CD4-positive, alpha-beta T cell treated with Interleukin-15 for 1 hour (primary cell): ENCODE measurements at regions not wholly inside any gene's neighbourhood (a gene's known extent, or its start where the extent isn't known, plus 50 kb on each side); places are given as distances from the start of the nearest gene placed in this dataset.
"Not testable (repeated sequence)": the region's sequence is repeated elsewhere in the genome, so short reads cannot be mapped to it uniquely, and the experiment has no call there.

Experiments used
- DNase-seq: peaks from one replicate; pipeline ENCODE4 v3.0.0-alpha.2; 2020

DNA sequence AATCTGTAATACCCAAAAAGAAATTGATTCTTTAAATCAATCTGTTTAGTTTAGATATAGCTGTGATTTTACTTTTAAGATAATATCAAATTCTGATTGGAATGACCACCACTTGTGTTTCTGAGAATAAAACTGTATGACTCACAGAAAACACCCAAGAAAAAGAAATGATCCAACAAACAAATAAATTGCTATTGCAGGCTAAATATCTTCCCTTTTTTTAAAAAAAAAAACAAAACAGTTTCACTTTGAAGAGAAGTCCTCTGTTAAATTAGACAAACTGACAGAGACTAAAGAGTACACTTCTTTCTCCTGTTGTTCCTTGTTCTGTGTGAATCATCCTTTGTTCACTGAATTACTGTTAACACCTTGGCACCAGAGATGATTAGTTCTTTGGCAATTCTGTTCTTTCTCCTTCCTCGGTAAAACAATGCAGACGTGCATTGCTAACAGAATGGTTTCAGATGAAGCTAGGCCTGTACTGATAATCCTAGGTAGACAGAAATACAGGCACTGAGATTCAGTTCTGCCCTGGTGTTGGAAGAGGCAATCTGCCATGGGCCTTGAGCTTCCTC is 895.2 kb upstream of the CITED2 start:
- DNase-seq = no peak

GRCh38 chr6:140264431-140264830 is 890.0 kb upstream of the CITED2 start:
- DNase-seq = no peak

- DNase-seq = not testable (repeated sequence)
Measured at GRCh38 chr6:140258302-140258701, 883.9 kb upstream of the CITED2 start.

DNA sequence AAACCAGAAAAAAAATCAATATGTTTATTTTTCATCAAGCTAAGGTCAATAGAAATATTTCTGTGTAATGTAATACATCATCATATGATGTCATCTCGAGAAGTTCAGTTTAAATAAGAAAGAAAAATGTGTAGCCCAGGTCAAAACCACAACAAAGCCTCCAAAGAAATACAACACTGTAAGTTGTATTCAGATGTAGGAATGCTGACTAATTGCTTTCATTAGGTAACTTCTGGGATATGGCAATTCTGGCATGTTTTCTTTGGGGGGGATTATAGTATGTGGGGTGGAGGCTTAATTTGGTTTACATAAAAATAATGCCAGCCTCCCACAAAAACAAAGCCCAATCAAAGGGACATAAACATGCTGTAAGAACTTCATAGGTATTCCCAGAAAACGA is 881.8 kb upstream of the CITED2 start:
- no peak for DNase-seq

DNA sequence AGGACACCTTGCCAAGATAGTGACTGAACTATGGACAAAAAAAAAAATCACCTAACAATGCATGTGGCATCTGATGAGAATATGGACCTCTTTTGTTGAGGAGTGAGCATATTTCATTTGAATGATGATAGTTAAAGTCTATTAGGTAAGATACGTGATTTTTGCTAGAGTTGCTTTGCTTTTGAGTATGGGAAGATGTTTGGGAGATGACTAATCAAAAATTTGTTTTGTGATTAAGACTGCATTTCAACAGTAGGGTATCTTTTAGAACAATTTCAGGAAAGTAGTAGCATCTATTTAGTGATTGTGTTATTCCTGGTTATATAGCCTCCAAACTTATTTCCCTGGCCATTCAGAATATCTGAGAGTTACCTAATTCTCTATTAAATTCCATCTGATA is 878.6 kb upstream of the CITED2 start:
- no peak for DNase-seq

DNA sequence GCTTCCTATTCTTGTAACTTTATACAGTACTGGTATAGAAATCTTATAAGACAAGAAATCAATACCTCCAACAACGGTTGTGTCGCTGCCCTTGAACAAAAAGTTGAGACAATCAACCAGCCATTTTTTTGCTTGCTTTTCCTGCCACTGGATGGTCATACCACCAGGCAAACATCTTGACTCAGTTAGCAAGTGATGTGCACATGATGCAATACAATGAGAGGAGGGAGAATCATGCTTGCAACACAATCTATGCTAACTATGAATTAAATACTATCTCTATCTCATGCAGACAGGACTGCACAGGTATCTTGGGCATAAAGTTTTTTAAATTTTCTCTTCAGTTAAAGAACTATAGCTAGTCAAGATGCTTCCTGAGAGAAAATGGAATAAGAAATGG is 877.7 kb upstream of the CITED2 start:
- no peak for DNase-seq

- DNase-seq = no peak
Measured at GRCh38 chr6:140245296-140246040, 871.0 kb upstream of the CITED2 start.

GRCh38 chr6:140237251-140237650 is 862.8 kb upstream of the CITED2 start:
- no peak for DNase-seq

DNA sequence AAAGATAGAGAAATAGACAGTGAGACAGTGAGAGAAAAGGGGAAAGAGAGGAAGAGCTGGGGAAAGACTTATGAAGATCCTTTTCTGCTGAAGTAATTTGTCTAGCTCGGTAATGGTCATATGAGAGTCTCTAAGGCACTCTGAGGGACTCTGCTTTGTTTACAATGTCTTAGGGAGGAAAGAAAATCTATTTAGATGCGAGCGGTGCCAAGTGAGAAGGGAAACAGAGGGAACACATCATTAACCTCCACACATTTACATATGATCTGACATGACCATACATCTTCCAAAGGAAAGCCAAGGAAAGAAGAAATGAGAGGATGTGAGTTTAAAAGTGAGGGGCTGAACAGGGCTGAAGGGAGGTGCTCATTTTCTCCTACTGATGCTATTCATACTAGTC is 862.3 kb upstream of the CITED2 start:
- no peak for DNase-seq

GRCh38 chr6:140230282-140230681 is 855.8 kb upstream of the CITED2 start:
- DNase-seq = no peak

GRCh38 chr6:140228491-140228890 is 854.0 kb upstream of the CITED2 start:
- DNase-seq = no peak

- DNase-seq = no peak
Measured at GRCh38 chr6:140226637-140227036, 852.2 kb upstream of the CITED2 start.

- no peak for DNase-seq
Measured at GRCh38 chr6:140225701-140226436, 851.4 kb upstream of the CITED2 start.

DNA sequence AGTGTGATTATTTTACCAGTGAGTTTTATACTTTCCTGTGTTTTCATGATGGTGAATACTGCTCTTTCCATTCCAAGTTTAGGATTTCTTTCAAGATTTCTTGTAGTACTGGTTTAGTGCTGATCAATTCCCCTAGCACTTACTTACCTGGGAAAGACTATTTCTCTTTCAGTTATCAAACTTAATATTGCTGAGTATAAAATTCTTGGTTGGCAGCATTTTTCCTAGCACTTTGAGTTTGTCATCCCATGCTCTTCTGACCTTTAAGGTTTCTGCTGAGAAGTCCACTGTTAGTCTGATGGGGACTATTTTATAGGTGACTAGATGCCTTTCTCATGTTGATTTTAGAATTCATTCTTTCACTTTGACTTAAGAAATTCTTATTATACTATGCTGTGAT is 842.8 kb upstream of the CITED2 start:
- no peak for DNase-seq

DNA sequence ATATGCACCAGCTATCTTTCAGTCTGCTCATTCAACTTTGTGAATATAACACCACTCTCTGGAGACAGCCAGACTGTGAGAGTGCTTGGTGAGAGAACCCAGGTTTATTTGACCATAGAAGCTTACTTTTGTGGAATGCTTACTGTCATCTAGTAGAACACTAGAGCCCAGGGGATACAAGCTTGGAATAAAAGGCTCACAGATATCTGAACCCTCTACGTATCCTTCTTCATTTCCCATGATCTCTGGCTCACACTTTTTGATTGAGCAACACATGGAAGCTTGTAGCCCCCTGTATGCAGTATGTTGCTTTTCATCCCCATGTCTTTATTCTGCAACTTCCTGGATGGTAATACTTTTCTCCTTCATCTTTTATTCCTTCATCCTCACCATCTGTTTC is 835.3 kb upstream of the CITED2 start:
- DNase-seq = no peak

GRCh38 chr6:140208286-140208685 is 833.8 kb upstream of the CITED2 start:
- DNase-seq = no peak

GRCh38 chr6:140205795-140206593 is 831.5 kb upstream of the CITED2 start:
- DNase-seq = no peak

- DNase-seq = no peak
Measured at GRCh38 chr6:140204154-140204553, 829.7 kb upstream of the CITED2 start.

DNA sequence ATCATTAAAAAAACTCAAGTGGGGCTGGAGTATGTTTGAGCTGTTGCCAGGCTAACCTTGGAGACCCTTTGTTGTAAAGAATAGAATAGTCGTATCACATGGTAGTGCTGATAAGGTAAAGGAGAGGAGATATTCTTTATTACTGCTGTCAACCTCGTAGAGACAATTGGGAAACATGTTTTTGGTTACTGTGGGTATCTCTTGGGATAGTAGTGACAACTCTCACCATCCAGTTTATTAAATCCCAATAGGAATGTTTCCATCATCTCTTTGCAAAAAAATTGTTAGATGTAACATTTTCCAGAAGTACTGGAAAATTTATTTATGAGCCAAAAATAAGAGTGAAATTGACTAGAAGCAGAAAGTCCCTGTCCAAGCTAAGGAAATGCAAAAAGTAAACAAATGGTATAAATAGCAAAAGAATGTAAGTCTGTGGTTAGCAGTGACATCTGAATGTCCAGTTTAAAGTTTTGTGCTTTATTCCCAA is 829.3 kb upstream of the CITED2 start:
- no peak for DNase-seq

- DNase-seq = no peak
Measured at GRCh38 chr6:140202964-140203515, 828.6 kb upstream of the CITED2 start.

DNA sequence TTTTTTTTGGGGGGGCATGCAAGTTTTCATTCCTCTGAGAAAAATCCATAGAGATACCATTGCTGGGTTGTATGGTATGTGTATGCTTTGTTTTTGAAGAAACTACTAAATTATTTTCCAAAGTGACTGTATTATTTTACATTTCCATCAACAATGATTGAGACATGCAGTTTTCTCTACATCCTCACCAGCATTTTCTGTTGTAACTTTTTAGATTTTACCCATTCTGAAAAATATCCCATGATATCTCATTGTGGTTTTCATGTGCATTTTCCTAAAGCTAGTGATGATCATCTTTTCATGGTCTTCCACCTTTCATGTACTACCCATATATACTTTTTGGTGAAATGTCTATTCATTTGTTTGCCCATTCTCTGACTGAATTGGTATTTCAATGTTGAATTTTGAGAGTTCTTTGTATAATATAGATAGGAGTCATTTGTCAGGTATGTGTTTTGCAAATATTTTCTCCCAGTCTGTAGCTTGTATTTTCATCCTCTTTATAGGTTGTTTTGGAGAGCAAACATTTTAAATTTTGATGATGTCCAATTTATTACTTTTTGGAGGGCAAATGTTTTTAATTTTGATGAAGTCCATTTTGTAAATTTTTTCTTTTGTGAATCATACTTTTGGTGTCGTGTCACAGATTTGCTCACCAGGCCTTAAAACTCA is 827.5 kb upstream of the CITED2 start:
- DNase-seq = no peak

DNA sequence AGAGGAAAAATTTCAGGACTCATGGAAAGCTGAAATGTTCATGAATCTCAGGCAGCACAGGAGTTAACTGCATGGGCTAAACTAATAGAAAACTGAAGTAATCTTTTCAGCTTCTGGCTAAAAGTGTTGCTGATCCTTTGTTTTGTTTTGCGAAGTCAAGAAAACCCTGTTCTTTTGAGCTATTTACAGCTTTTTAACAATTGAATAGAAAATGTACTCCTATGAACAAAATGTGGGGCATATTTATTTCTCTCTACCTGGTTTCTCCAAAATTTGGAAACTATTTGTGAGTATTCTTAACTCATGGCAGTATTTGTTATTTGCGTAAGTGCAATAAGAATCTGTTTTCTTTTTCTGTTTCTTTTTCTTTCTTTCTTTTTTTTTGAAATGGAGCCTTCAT is 818.8 kb upstream of the CITED2 start:
- DNase-seq = no peak
